ENCODE measurements at regions not wholly inside any gene's neighbourhood (a gene's known extent, or its start where the extent isn't known, plus 50 kb on each side); places are given as distances from the start of the nearest gene placed in this dataset.

- no peak for DNase-seq (ENCODE audit: low read depth)
- H3K4me3 ChIP-seq (ENCODE audit: low read depth, low read length): no peak overlapping the region
- TF ChIP-seq CTCF (conservative IDR thresholded peaks at IDR 0.05; ENCODE audit: low read depth, low read length): no peak
These were observed 1159.0 kb downstream of the TYW1 start for GRCh38 chr7:68155676-68156075.

DNA sequence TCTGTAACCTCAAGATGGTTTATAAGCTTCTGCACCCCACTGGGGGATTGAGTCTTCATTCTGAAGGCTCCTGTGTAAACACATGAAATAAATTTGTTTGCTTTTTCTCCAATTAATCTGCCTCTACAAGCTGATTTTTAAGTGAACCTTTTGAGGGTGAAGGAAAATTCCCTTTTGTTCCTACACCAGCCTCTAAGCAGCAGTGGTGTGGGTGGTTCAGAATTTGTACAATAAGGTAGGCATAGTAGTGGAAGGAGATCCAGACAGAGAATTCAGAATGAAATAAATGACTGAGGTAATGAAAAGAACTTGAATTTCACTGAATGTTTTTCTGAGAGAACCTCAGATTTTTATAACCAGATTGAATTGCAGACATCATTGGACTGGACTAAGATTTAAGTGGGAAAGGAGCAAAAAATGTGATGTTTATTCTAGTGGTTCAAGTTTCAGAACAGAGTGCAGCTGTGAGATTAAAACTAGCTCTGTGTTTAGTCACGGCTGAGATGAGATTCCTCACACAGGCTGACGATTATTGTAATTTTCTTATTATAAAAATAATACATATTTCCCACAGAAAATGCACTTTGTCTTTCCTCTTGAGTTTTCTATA, 1162.2 kb downstream of the TYW1 start:
- no peak for TF ChIP-seq CTCF (conservative IDR thresholded peaks at IDR 0.05; ENCODE audit: low read depth, low read length)
- DNase-seq (ENCODE audit: low read depth): no peak
- H3K4me3 ChIP-seq (ENCODE audit: low read depth, low read length): no peak overlapping the region

DNA sequence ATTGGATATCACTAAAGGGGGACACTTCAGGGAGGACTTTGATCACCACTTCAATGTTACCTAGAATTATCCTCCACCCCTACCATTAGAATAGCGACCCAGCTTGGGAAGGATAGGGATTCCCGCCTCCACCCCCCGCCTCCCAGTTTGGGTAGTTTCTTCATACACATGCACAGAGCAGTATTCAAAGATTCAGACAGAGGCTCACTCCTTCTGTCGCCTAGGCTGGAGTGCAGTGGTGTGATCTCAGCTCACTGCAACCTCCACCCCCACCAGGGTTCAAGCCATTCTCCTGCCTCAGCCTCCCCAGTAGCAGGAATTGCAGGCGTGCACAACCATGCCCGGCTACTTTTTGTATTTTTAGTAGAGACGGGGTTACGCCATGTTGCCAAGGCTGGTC, 1166.1 kb downstream of the TYW1 start:
- DNase-seq (ENCODE audit: low read depth): no peak
- no peak overlapping the region for H3K4me3 ChIP-seq (ENCODE audit: low read depth, low read length)
- no peak for TF ChIP-seq CTCF (conservative IDR thresholded peaks at IDR 0.05; ENCODE audit: low read depth, low read length)

DNA sequence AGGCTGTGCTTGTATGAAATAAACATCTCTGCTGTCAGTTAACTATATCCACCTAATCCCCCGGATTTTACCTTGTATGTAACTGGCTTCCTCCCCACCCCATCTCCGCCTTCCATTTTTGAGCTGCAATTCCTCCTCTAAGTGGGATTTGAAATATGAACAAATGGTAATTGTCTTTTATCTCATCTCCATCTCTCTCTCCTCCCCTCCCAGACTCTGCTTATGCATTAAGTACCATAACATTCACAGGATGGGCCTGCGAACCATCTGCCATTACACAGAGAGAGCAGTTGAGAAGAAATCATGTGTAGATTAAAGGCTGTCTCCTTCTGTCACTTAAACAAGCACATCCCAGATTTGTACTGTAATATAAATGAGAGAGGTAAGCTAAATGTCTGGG, 1169.9 kb downstream of the TYW1 start:
- no peak for TF ChIP-seq CTCF (conservative IDR thresholded peaks at IDR 0.05; ENCODE audit: low read depth, low read length)
- H3K4me3 ChIP-seq (ENCODE audit: low read depth, low read length): no peak overlapping the region
- no peak for DNase-seq (ENCODE audit: low read depth)

- H3K4me3 ChIP-seq (ENCODE audit: low read depth, low read length): no peak overlapping the region
- no peak for DNase-seq (ENCODE audit: low read depth)
- no peak for TF ChIP-seq CTCF (conservative IDR thresholded peaks at IDR 0.05; ENCODE audit: low read depth, low read length)
These were observed 1176.9 kb downstream of the TYW1 start for GRCh38 chr7:68173513-68173912.

GRCh38 chr7:68176974-68177373, 1180.3 kb downstream of the TYW1 start:
- DNase-seq (ENCODE audit: low read depth): peak; percentile 1
- no peak overlapping the region for H3K4me3 ChIP-seq (ENCODE audit: low read depth, low read length)
- TF ChIP-seq CTCF (conservative IDR thresholded peaks at IDR 0.05; ENCODE audit: low read depth, low read length): peak; percentile 67

DNA sequence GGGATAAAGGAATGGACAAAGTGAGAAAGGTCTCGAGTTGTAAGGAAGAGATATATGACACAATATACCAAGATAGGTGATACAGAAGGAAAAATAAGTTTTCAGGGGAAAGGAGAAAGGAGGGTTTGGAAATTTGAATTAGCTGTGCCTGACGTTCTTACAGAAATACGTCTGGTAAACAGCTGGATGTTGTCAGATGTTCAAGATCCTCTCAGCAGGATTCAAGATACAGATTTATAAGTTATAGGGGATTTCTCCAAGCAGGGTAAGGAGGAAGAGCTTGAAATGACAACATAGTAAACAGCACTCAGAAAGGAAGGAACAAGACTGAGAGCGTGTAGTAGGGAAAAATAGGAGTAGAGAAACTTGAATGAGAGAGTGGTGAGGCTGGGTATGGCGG, 1184.1 kb downstream of the TYW1 start:
- TF ChIP-seq CTCF (conservative IDR thresholded peaks at IDR 0.05; ENCODE audit: low read depth, low read length): no peak
- H3K4me3 ChIP-seq (ENCODE audit: low read depth, low read length): no peak overlapping the region
- DNase-seq (ENCODE audit: low read depth): no peak

Measured in epithelial cell of proximal tubule (primary cell).